HFF-Myc (cell line): ENCODE measurements at regions not wholly inside any gene's neighbourhood (a gene's known extent, or its start where the extent isn't known, plus 50 kb on each side); places are given as distances from the start of the nearest gene placed in this dataset.

Experiments
- DNase-seq: peaks from one replicate; pipeline ENCODE4 v3.0.0-alpha.2; 2011; ENCODE audit warnings: low read depth; ENCODE audit errors: extremely low read depth
- H3K4me3 ChIP-seq: replicated peaks from 2 replicates; pipeline ENCODE4 v1.5.1; 2011; ENCODE audit warnings: low read depth, mild to moderate bottlenecking, control low read depth, low read length
- CTCF ChIP-seq: IDR thresholded peaks from 2 replicates; pipeline ENCODE4 v1.5.1; 2012; ENCODE audit warnings: mild to moderate bottlenecking, low read depth, low read length, control low read depth; ENCODE audit errors: missing control alignments

DNA sequence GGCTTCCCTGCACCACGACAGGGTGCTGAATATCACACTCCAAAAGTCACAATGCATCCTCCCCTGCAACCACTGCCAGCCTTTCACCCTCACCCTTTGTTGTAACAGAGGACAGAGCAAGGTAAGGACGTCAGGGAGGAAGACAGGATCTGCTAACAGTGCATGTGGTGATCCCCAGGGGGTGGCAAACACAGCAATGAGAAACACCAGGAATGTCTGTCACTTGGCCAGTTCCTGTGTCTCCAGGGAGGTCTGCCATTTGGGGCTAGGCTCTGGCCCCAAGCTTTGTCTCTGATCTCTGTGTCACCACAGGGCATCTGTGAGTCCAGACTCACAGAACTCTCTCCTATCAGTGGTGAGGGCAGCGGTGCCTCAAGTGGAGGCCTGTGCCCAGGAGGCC lies 54.3 kb upstream of the SLC24A5 start:
- TF ChIP-seq CTCF, result no peak
- DNase-seq, result no peak
- no peak overlapping the region for H3K4me3 ChIP-seq
